H9 (cell line): ENCODE measurements at regions not wholly inside any gene's neighbourhood (a gene's known extent, or its start where the extent isn't known, plus 50 kb on each side); places are given as distances from the start of the nearest gene placed in this dataset.

Experiments
- DNase-seq: peaks from one replicate; pipeline ENCODE4 v3.0.0-alpha.2; 2017
- H2AFZ ChIP-seq: one replicate; pipeline ENCODE4 v1.6.1; 2013; ENCODE audit warnings: mild to moderate bottlenecking, low read length, control low read depth, moderate library complexity
- H2AK5ac ChIP-seq: 2 replicates; pipeline ENCODE4 v1.6.1; 2013; ENCODE audit warnings: low read length, control low read depth, mixed read lengths; ENCODE audit not compliant: insufficient read length
- H2BK120ac ChIP-seq: one replicate; pipeline ENCODE4 v1.6.1; 2013; ENCODE audit warnings: low read depth, mild to moderate bottlenecking, low read length, control low read depth, inconsistent platforms; ENCODE audit not compliant: poor library complexity, severe bottlenecking
- H2BK12ac ChIP-seq: 2 replicates; pipeline ENCODE4 v1.6.1; 2013; ENCODE audit warnings: low read length, control low read depth, mixed read lengths, low read depth; ENCODE audit not compliant: insufficient read length
- H2BK15ac ChIP-seq: 2 replicates; pipeline ENCODE4 v1.6.1; 2013; ENCODE audit warnings: low read depth, low read length, control low read depth
- H2BK20ac ChIP-seq: one replicate; pipeline ENCODE4 v1.6.1; 2013; ENCODE audit warnings: low read depth, mild to moderate bottlenecking, low read length, control low read depth, inconsistent platforms; ENCODE audit not compliant: poor library complexity, severe bottlenecking
- H2BK5ac ChIP-seq: 2 replicates; pipeline ENCODE4 v1.6.1; 2013; ENCODE audit warnings: low read length, control low read depth, mixed read lengths; ENCODE audit not compliant: insufficient read length
- H3K14ac ChIP-seq: 2 replicates; pipeline ENCODE4 v1.6.1; 2013; ENCODE audit warnings: low read length, control low read depth; ENCODE audit not compliant: insufficient read depth
- H3K18ac ChIP-seq: 2 replicates; pipeline ENCODE4 v1.6.1; 2013; ENCODE audit warnings: low read depth, mild to moderate bottlenecking, mixed read lengths, low read length, control low read depth; ENCODE audit not compliant: insufficient read length
- H3K23ac ChIP-seq: 2 replicates; pipeline ENCODE4 v1.6.1; 2013; ENCODE audit warnings: low read length, control low read depth, mixed read lengths, low read depth; ENCODE audit not compliant: insufficient read length
- H3K23me2 ChIP-seq: 2 replicates; pipeline ENCODE4 v1.6.1; 2013; ENCODE audit warnings: low read depth, mild to moderate bottlenecking, mixed read lengths, low read length, control low read depth; ENCODE audit not compliant: insufficient read length, poor library complexity, severe bottlenecking
- H3K27ac ChIP-seq: 2 replicates; pipeline ENCODE4 v1.5.1; 2013; ENCODE audit warnings: low read length, control low read depth, mixed read lengths, low read depth; ENCODE audit not compliant: insufficient read length
- H3K27me3 ChIP-seq: 2 replicates; pipeline ENCODE4 v1.6.1; 2013; ENCODE audit warnings: low read length, control low read depth, inconsistent platforms; ENCODE audit not compliant: insufficient read depth
- H3K4ac ChIP-seq: 2 replicates; pipeline ENCODE4 v1.6.1; 2013; ENCODE audit warnings: low read depth, mild to moderate bottlenecking, control low read depth, inconsistent platforms, low read length, moderate library complexity
- H3K4me1 ChIP-seq: 2 replicates; pipeline ENCODE4 v1.6.1; 2013; ENCODE audit warnings: low read length, control low read depth, inconsistent platforms; ENCODE audit not compliant: insufficient read depth
- H3K4me2 ChIP-seq: 2 replicates; pipeline ENCODE4 v1.6.1; 2013; ENCODE audit warnings: low read length, control low read depth, mixed read lengths; ENCODE audit not compliant: insufficient read length, insufficient read depth
- H3K56ac ChIP-seq: 2 replicates; pipeline ENCODE4 v1.6.1; 2013; ENCODE audit warnings: low read depth, mild to moderate bottlenecking, mixed read lengths, low read length, control low read depth; ENCODE audit not compliant: insufficient read length
- H3K79me1 ChIP-seq: 2 replicates; pipeline ENCODE4 v1.6.1; 2013; ENCODE audit warnings: low read depth, mild to moderate bottlenecking, moderate library complexity, low read length, control low read depth, inconsistent platforms; ENCODE audit not compliant: insufficient read depth, poor library complexity, severe bottlenecking
- H3K79me2 ChIP-seq: 2 replicates; pipeline ENCODE4 v1.6.1; 2013; ENCODE audit warnings: low read length, control low read depth, inconsistent platforms; ENCODE audit not compliant: insufficient read depth
- H3K9ac ChIP-seq: 2 replicates; pipeline ENCODE4 v1.6.1; 2013; ENCODE audit warnings: low read length, control low read depth, mixed read lengths; ENCODE audit not compliant: insufficient read length; ENCODE audit errors: extremely low read depth
- H3K9me3 ChIP-seq: one replicate; pipeline ENCODE4 v1.6.1; 2013; ENCODE audit warnings: low read depth, low read length, inconsistent platforms; ENCODE audit not compliant: control insufficient read depth
- H3T11ph ChIP-seq: one replicate; pipeline ENCODE4 v1.6.1; 2013; ENCODE audit warnings: mild to moderate bottlenecking, low read length, control low read depth, inconsistent platforms
- H4K20me1 ChIP-seq: one replicate; pipeline ENCODE4 v1.6.1; 2013; ENCODE audit not compliant: control insufficient read depth, insufficient read length, insufficient read depth
- H4K5ac ChIP-seq: 2 replicates; pipeline ENCODE4 v1.6.1; 2013; ENCODE audit warnings: low read depth, mild to moderate bottlenecking, mixed read lengths, low read length, control low read depth; ENCODE audit not compliant: insufficient read length
- H4K8ac ChIP-seq: replicated peaks from 2 replicates; pipeline ENCODE4 v1.6.1; 2013; ENCODE audit warnings: low read length, control low read depth, mixed read lengths, low read depth; ENCODE audit not compliant: insufficient read length
- H4K91ac ChIP-seq: 2 replicates; pipeline ENCODE4 v1.6.1; 2013; ENCODE audit warnings: low read depth, mild to moderate bottlenecking, moderate library complexity, mixed read lengths, low read length, control low read depth; ENCODE audit not compliant: insufficient read length
- H3K27ac Mint-ChIP-seq, 3 experiments: 2 replicates in 2 of 3; 3 replicates in 1 of 3; pipeline ENCODE4 v1.8.0; 2020 to 2021; ENCODE audit warnings: mixed read lengths in 3 of 3, mild to moderate bottlenecking in 1 of 3, moderate library complexity in 1 of 3
- H3K27me3 Mint-ChIP-seq: 2 replicates; pipeline ENCODE4 v1.8.0; 2021; ENCODE audit warnings: low read depth, mild to moderate bottlenecking, moderate library complexity, mixed read lengths
- H3K36me3 Mint-ChIP-seq, 3 experiments: 2 replicates in 2 of 3; 3 replicates in 1 of 3; pipeline ENCODE4 v1.8.0; 2020 to 2021; ENCODE audit warnings: low read depth in 3 of 3, mixed read lengths in 3 of 3; ENCODE audit not compliant: insufficient read depth in 1 of 3
- H3K4me1 Mint-ChIP-seq, 2 experiments: 2 replicates each; pipeline ENCODE4 v1.8.0; 2020; ENCODE audit warnings: mixed read lengths in 2 of 2
- H3K4me3 Mint-ChIP-seq, 2 experiments: 2 replicates in 1 of 2; 3 replicates in 1 of 2; pipeline ENCODE4 v1.8.0; 2020 to 2021; ENCODE audit warnings: mild to moderate bottlenecking in 2 of 2, mixed read lengths in 2 of 2, moderate library complexity in 1 of 2
- H3K9me3 Mint-ChIP-seq, 2 experiments: 2 replicates in 1 of 2; 3 replicates in 1 of 2; pipeline ENCODE4 v1.8.0; 2020; ENCODE audit warnings: mild to moderate bottlenecking in 2 of 2, mixed read lengths in 2 of 2, moderate library complexity in 1 of 2
- CTCF ChIP-seq: fragments of 200-600 bp; sonication (generic); conservative IDR thresholded peaks from 3 replicates; pipeline ENCODE4 v1.8.0; 2021; ENCODE audit warnings: antibody characterized with exemption, mild to moderate bottlenecking
- WGBS: extraction: QIAGEN DNeasy Blood & Tissue Kit; methylation state at CpG from one replicate; pipeline ENCODE4 v1.1.7; 2013; ENCODE audit warnings: missing lambda C conversion rate, low lambda C conversion rate, mixed read lengths; ENCODE audit not compliant: insufficient read length; ENCODE audit errors: extremely low coverage; 5-methylcytosine and 5-hydroxymethylcytosine counted together

- H3K4me1 Mint-ChIP-seq, result peaks cover 11 to 16% of the 10 kb centered on the region in 2 experiments; a peak in 3 of 4 replicates
- peaks cover 1% of the 10 kb centered on the region; the same call in 1 of the 2 replicates for H3K27me3 Mint-ChIP-seq
- no peak for TF ChIP-seq CTCF
- H3K14ac ChIP-seq, result no peak overlapping the region
- no peak overlapping the region for H2BK15ac ChIP-seq
- DNase-seq, result no peak
- no peak overlapping the region for H2BK12ac ChIP-seq
- no peak overlapping the region for H3K9ac ChIP-seq
- H3K4ac ChIP-seq, result no peak overlapping the region
- no peak overlapping the region for H3K23ac ChIP-seq
- no peaks in the 10 kb centered on the region for H3K9me3 ChIP-seq
- no peak overlapping the region for H3K4me2 ChIP-seq
- no peaks in the 10 kb centered on the region for H3K36me3 Mint-ChIP-seq
- no peak overlapping the region for H3K56ac ChIP-seq
- H3K27ac ChIP-seq, result no peak overlapping the region
- H3K4me1 ChIP-seq, result no peaks in the 10 kb centered on the region
- no peak overlapping the region for H3K27ac Mint-ChIP-seq
- H4K91ac ChIP-seq, result no peak overlapping the region
- H3K23me2 ChIP-seq, result no peaks in the 10 kb centered on the region
- H3K4me3 Mint-ChIP-seq, result no peak overlapping the region
- H4K5ac ChIP-seq, result no peak overlapping the region
- H3K18ac ChIP-seq, result no peak overlapping the region
- H2AK5ac ChIP-seq, result no peak overlapping the region
- H3K9me3 Mint-ChIP-seq, result no peaks in the 10 kb centered on the region
- no CpG with 5 or more reads among the region's 3 CpGs for WGBS
- no peak overlapping the region for H4K8ac ChIP-seq
- no peak overlapping the region for H3T11ph ChIP-seq
- H2BK20ac ChIP-seq, result no peak overlapping the region
- no peaks in the 10 kb centered on the region for H3K79me2 ChIP-seq
- no peaks in the 10 kb centered on the region for H4K20me1 ChIP-seq
- H2BK5ac ChIP-seq, result no peak overlapping the region
- no peak overlapping the region for H2BK120ac ChIP-seq
- no peaks in the 10 kb centered on the region for H3K27me3 ChIP-seq
- H3K79me1 ChIP-seq, result no peaks in the 10 kb centered on the region
- no peak overlapping the region for H2AFZ ChIP-seq
Observed at GRCh38 chr3:35500641-35501350, 138.5 kb upstream of the ARPP21 start.
